Hepatocyte (in vitro differentiated cells): ENCODE measurements at regions not wholly inside any gene's neighbourhood (a gene's known extent, or its start where the extent isn't known, plus 50 kb on each side); places are given as distances from the start of the nearest gene placed in this dataset.

Source experiments
- CTCF ChIP-seq: fragments of 200-600 bp; sonication (generic); IDR thresholded peaks from 2 replicates; pipeline ENCODE4 v1.5.1; 2016; ENCODE audit warnings: antibody characterized with exemption, mild to moderate bottlenecking; ENCODE audit not compliant: poor library complexity
- EZH2 ChIP-seq: fragments of 200-600 bp; sonication (generic); IDR thresholded peaks from 2 replicates; pipeline ENCODE4 v1.6.1; 2016; ENCODE audit warnings: antibody characterized with exemption, mild to moderate bottlenecking, borderline replicate concordance
- EZH2phosphoT487 ChIP-seq: fragments of 200-600 bp; sonication (generic); IDR thresholded peaks from one replicate; pipeline ENCODE4 v1.6.1; 2018; ENCODE audit warnings: antibody characterized with exemption, mild to moderate bottlenecking, low read depth, moderate library complexity; ENCODE audit not compliant: unreplicated experiment, severe bottlenecking

GRCh38 chr3:82079335-82079890 is 318.0 kb upstream of the GBE1 start:
- no peak for TF ChIP-seq CTCF
- TF ChIP-seq EZH2 = no peak
- TF ChIP-seq EZH2phosphoT487 = no peak
